Gastroesophageal sphincter (tissue), 3 donors: ENCODE measurements at regions not wholly inside any gene's neighbourhood (a gene's known extent, or its start where the extent isn't known, plus 50 kb on each side); places are given as distances from the start of the nearest gene placed in this dataset.

Experiments used
- CTCF ChIP-seq, 4 experiments: fragments of 200-600 bp in 2 of 4; fragments of 450-650 bp in 2 of 4; sonication (generic) in 1 of 4; IDR thresholded peaks; one replicate each; pipeline ENCODE4 v1.5.1; 2017 to 2019; ENCODE audit warnings: antibody characterized with exemption in 4 of 4, mild to moderate bottlenecking in 2 of 4, moderate library complexity in 2 of 4
- POLR2A ChIP-seq, 2 donors: fragments of 450-650 bp; IDR thresholded peaks; one replicate each; pipeline ENCODE4 v1.6.1; 2017; ENCODE audit warnings: antibody characterized with exemption in 2 of 2, mild to moderate bottlenecking in 2 of 2, moderate library complexity in 1 of 2
- POLR2AphosphoS5 ChIP-seq: sonication (generic); formaldehyde crosslinking; IDR thresholded peaks from one replicate; pipeline ENCODE4 v1.6.1; 2017; ENCODE audit warnings: antibody characterized with exemption

GRCh38 chr6:71364889-71365542 is 76.4 kb downstream of the OGFRL1 start:
- TF ChIP-seq CTCF (IDR thresholded peaks at IDR 0.05) (no peak), POLR2A (IDR thresholded peaks at IDR 0.05) (no peak), POLR2AphosphoS5 (no peak)
